ENCODE measurements at regions not wholly inside any gene's neighbourhood (a gene's known extent, or its start where the extent isn't known, plus 50 kb on each side); places are given as distances from the start of the nearest gene placed in this dataset.

- Histone ChIP-seq H3K36me3 (ENCODE audit: control insufficient read depth, low read length) (no peaks in the 10 kb centered on the region), H3K9me3 (ENCODE audit: control insufficient read depth, insufficient read depth, low read length) (no peaks in the 10 kb centered on the region), H3K27me3 (ENCODE audit: control insufficient read depth, low read length) (no peaks in the 10 kb centered on the region), H3K9me2 (replicated peaks; ENCODE audit: control insufficient read depth, low read length) (no peaks in the 10 kb centered on the region), H3K79me2 (ENCODE audit: control insufficient read depth, low read length) (no peaks in the 10 kb centered on the region), H3K4me1 (ENCODE audit: control insufficient read depth, low read length) (no peaks in the 10 kb centered on the region), H3K27ac (ENCODE audit: low read depth, low read length) (no peak overlapping the region), H4K20me1 (ENCODE audit: control insufficient read depth, insufficient read depth, low read depth, low read length) (no peaks in the 10 kb centered on the region), H3F3A (ENCODE audit: control insufficient read depth, insufficient read depth) (no peaks in the 10 kb centered on the region), H3K4me3 (ENCODE audit: low read length) (no peak overlapping the region), H3K4me2 (ENCODE audit: low read length) (no peak overlapping the region)
- TF ChIP-seq CTCF (IDR thresholded peaks at IDR 0.05; ENCODE audit: low read depth, low read length, poor library complexity, severe bottlenecking) = no peak
- no peak for TF ChIP-seq EZH2phosphoT487 (IDR thresholded peaks at IDR 0.05; ENCODE audit: borderline replicate concordance, low read length)
Observed at GRCh38 chr5:6315580-6315979, 62.8 kb downstream of the MED10 start.

- Histone ChIP-seq H3K27ac (ENCODE audit: low read depth, low read length) (no peak overlapping the region), H3K9me2 (replicated peaks; ENCODE audit: control insufficient read depth, low read length) (no peaks in the 10 kb centered on the region), H3K79me2 (ENCODE audit: control insufficient read depth, low read length) (no peaks in the 10 kb centered on the region), H3F3A (ENCODE audit: control insufficient read depth, insufficient read depth) (no peaks in the 10 kb centered on the region), H3K4me3 (ENCODE audit: low read length) (no peak overlapping the region), H4K20me1 (ENCODE audit: control insufficient read depth, insufficient read depth, low read depth, low read length) (no peaks in the 10 kb centered on the region), H3K9me3 (ENCODE audit: control insufficient read depth, insufficient read depth, low read length) (no peaks in the 10 kb centered on the region), H3K27me3 (ENCODE audit: control insufficient read depth, low read length) (no peaks in the 10 kb centered on the region), H3K4me1 (ENCODE audit: control insufficient read depth, low read length) (no peaks in the 10 kb centered on the region), H3K4me2 (ENCODE audit: low read length) (no peak overlapping the region), H3K36me3 (ENCODE audit: control insufficient read depth, low read length) (no peaks in the 10 kb centered on the region)
- no peak for TF ChIP-seq CTCF (IDR thresholded peaks at IDR 0.05; ENCODE audit: low read depth, low read length, poor library complexity, severe bottlenecking)
- no peak for TF ChIP-seq EZH2phosphoT487 (IDR thresholded peaks at IDR 0.05; ENCODE audit: borderline replicate concordance, low read length)
Observed at GRCh38 chr5:6311568-6312501, 66.5 kb downstream of the MED10 start.

- no peaks in the 10 kb centered on the region for H3K9me2 ChIP-seq (replicated peaks; ENCODE audit: control insufficient read depth, low read length)
- no peaks in the 10 kb centered on the region for H3K27me3 ChIP-seq (ENCODE audit: control insufficient read depth, low read length)
- no peaks in the 10 kb centered on the region for H3K79me2 ChIP-seq (ENCODE audit: control insufficient read depth, low read length)
- H3K4me2 ChIP-seq (ENCODE audit: low read length) = no peak overlapping the region
- TF ChIP-seq EZH2phosphoT487 (IDR thresholded peaks at IDR 0.05; ENCODE audit: borderline replicate concordance, low read length) (no peak), CTCF (IDR thresholded peaks at IDR 0.05; ENCODE audit: low read depth, low read length, poor library complexity, severe bottlenecking) (no peak)
- no peaks in the 10 kb centered on the region for H4K20me1 ChIP-seq (ENCODE audit: control insufficient read depth, insufficient read depth, low read depth, low read length)
- H3K4me3 ChIP-seq (ENCODE audit: low read length) = no peak overlapping the region
- H3K36me3 ChIP-seq (ENCODE audit: control insufficient read depth, low read length) = no peaks in the 10 kb centered on the region
- no peaks in the 10 kb centered on the region for H3K4me1 ChIP-seq (ENCODE audit: control insufficient read depth, low read length)
- H3K9me3 ChIP-seq (ENCODE audit: control insufficient read depth, insufficient read depth, low read length) = no peaks in the 10 kb centered on the region
- no peak overlapping the region for H3K27ac ChIP-seq (ENCODE audit: low read depth, low read length)
- H3F3A ChIP-seq (ENCODE audit: control insufficient read depth, insufficient read depth) = no peaks in the 10 kb centered on the region
Observed at GRCh38 chr5:6309949-6310348, 68.4 kb downstream of the MED10 start.

Measured in DOHH2 (cell line).